Neuronal stem cell (in vitro differentiated cells): ENCODE measurements at regions not wholly inside any gene's neighbourhood (a gene's known extent, or its start where the extent isn't known, plus 50 kb on each side); places are given as distances from the start of the nearest gene placed in this dataset.
"Not testable (repeated sequence)": the region's sequence is repeated elsewhere in the genome, so short reads cannot be mapped to it uniquely, and the experiment has no call there.

ENCODE experiments used
- DNase-seq: peaks from one replicate; pipeline ENCODE4 v3.0.0-alpha.2; 2013; ENCODE audit warnings: low spot score
- H2AFZ ChIP-seq: one replicate; pipeline ENCODE4 v1.6.1; 2013; ENCODE audit warnings: mild to moderate bottlenecking, low read length, inconsistent platforms
- H2AK5ac ChIP-seq: 2 replicates; pipeline ENCODE4 v1.6.1; 2013; ENCODE audit warnings: low read depth, mild to moderate bottlenecking, inconsistent platforms, low read length, moderate library complexity, mixed read lengths
- H2BK120ac ChIP-seq: 2 replicates; pipeline ENCODE4 v1.6.1; 2013; ENCODE audit warnings: low read depth, mild to moderate bottlenecking, inconsistent platforms, low read length, moderate library complexity, mixed read lengths
- H2BK12ac ChIP-seq: one replicate; pipeline ENCODE4 v1.6.1; 2013; ENCODE audit warnings: low read length, inconsistent platforms
- H2BK15ac ChIP-seq: 2 replicates; pipeline ENCODE4 v1.6.1; 2013; ENCODE audit warnings: mild to moderate bottlenecking, low read length, inconsistent platforms, mixed read lengths
- H2BK5ac ChIP-seq: one replicate; pipeline ENCODE4 v1.6.1; 2013; ENCODE audit warnings: inconsistent platforms, mild to moderate bottlenecking, low read length, moderate library complexity
- H3K14ac ChIP-seq: one replicate; pipeline ENCODE4 v1.6.1; 2013; ENCODE audit warnings: low read length, inconsistent platforms
- H3K18ac ChIP-seq: 2 replicates; pipeline ENCODE4 v1.6.1; 2013; ENCODE audit warnings: low read length, inconsistent platforms
- H3K23ac ChIP-seq: 2 replicates; pipeline ENCODE4 v1.6.1; 2013; ENCODE audit warnings: low read depth, mild to moderate bottlenecking, mixed read lengths, low read length, inconsistent platforms; ENCODE audit not compliant: poor library complexity
- H3K27ac ChIP-seq: replicated peaks from 3 replicates; pipeline ENCODE4 v1.5.1; 2013; ENCODE audit warnings: low read length, inconsistent platforms
- H3K27me3 ChIP-seq, 3 experiments: 2 replicates each; pipeline ENCODE4 v1.6.1; 2013; ENCODE audit warnings: low read length in 3 of 3, mild to moderate bottlenecking in 2 of 3, inconsistent platforms in 1 of 3, low read depth in 1 of 3, mixed read lengths in 1 of 3, moderate library complexity in 1 of 3; ENCODE audit not compliant: control insufficient read depth in 3 of 3, insufficient read depth in 3 of 3
- H3K36me3 ChIP-seq, 2 donors: replicated peaks in 1 of 2; 2 replicates each; pipeline ENCODE4 v1.6.1; 2013; ENCODE audit warnings: low read length in 2 of 2; ENCODE audit not compliant: control insufficient read depth in 2 of 2, insufficient read depth in 2 of 2
- H3K4ac ChIP-seq: 2 replicates; pipeline ENCODE4 v1.6.1; 2013; ENCODE audit warnings: inconsistent platforms, mild to moderate bottlenecking, low read length, moderate library complexity
- H3K4me1 ChIP-seq, 2 donors: 1 replicate in 1 of 2; 2 replicates in 1 of 2; pipeline ENCODE4 v1.6.1; 2013; ENCODE audit warnings: low read length in 2 of 2, low read depth in 1 of 2; ENCODE audit not compliant: control insufficient read depth in 2 of 2, insufficient read depth in 1 of 2
- H3K4me2 ChIP-seq: one replicate; pipeline ENCODE4 v1.6.1; 2013; ENCODE audit warnings: mild to moderate bottlenecking, low read length, inconsistent platforms; ENCODE audit not compliant: insufficient read depth, poor library complexity, severe bottlenecking
- H3K4me3 ChIP-seq, 2 donors: 2 replicates each; pipeline ENCODE4 v1.5.1; 2013; ENCODE audit warnings: low read length in 2 of 2, mild to moderate bottlenecking in 2 of 2, inconsistent platforms in 1 of 2, moderate library complexity in 1 of 2
- H3K79me1 ChIP-seq: one replicate; pipeline ENCODE4 v1.6.1; 2013; ENCODE audit warnings: low read depth, mild to moderate bottlenecking, inconsistent platforms, low read length, moderate library complexity
- H3K9ac ChIP-seq: one replicate; pipeline ENCODE4 v1.6.1; 2013; ENCODE audit warnings: mild to moderate bottlenecking, low read depth, low read length, inconsistent platforms; ENCODE audit not compliant: poor library complexity
- H3K9me3 ChIP-seq, 2 donors: replicated peaks in 1 of 2; 2 replicates each; pipeline versions ENCODE3 to v1.6.1; 2013; ENCODE audit warnings: low read length in 2 of 2, mild to moderate bottlenecking in 2 of 2, inconsistent platforms in 1 of 2, low read depth in 1 of 2, mixed read lengths in 1 of 2, moderate library complexity in 1 of 2; ENCODE audit not compliant: control insufficient read depth in 2 of 2, insufficient read depth in 1 of 2
- H4K8ac ChIP-seq: one replicate; pipeline ENCODE4 v1.6.1; 2013; ENCODE audit warnings: low read depth, mild to moderate bottlenecking, inconsistent platforms, low read length, moderate library complexity
- H4K91ac ChIP-seq: one replicate; pipeline ENCODE4 v1.6.1; 2013; ENCODE audit warnings: low read length, low read depth, mild to moderate bottlenecking, inconsistent platforms; ENCODE audit not compliant: poor library complexity
- WGBS, 2 donors: extraction: QIAGEN DNeasy Blood & Tissue Kit; methylation state at CpG; one replicate each; pipeline ENCODE4 v1.1.7; 2013; ENCODE audit warnings: missing lambda C conversion rate in 2 of 2, mixed read lengths in 1 of 2; ENCODE audit not compliant: insufficient read length in 2 of 2, insufficient replicate concordance in 1 of 2; ENCODE audit errors: extremely low coverage in 2 of 2; 5-methylcytosine and 5-hydroxymethylcytosine counted together

- H3K14ac ChIP-seq, H3K4me3 ChIP-seq, H3K9me3 ChIP-seq, H2BK12ac ChIP-seq, H2BK15ac ChIP-seq, H3K18ac ChIP-seq, H2BK120ac ChIP-seq, H3K4me1 ChIP-seq, H2AK5ac ChIP-seq, H3K4ac ChIP-seq, H3K23ac ChIP-seq, H3K27me3 ChIP-seq, H2AFZ ChIP-seq, H3K4me2 ChIP-seq, DNase-seq, H3K79me1 ChIP-seq, H3K27ac ChIP-seq, H3K36me3 ChIP-seq, H3K9ac ChIP-seq, H2BK5ac ChIP-seq, H4K91ac ChIP-seq, H4K8ac ChIP-seq: not testable (repeated sequence)
- no CpG with 5 or more reads among the region's 8 CpGs for WGBS, 2 donors
Observed at GRCh38 chr1:224821751-224822150, 107.7 kb upstream of the DNAH14 start.

GRCh38 chr1:224825525-224826000, 103.9 kb upstream of the DNAH14 start:
- Histone ChIP-seq H3K18ac (no peak overlapping the region), H3K4me1 (no peaks in the 10 kb centered on the region), H2AFZ (no peak overlapping the region), H3K14ac (no peak overlapping the region), H3K27ac (no peak overlapping the region), H3K4ac (no peak overlapping the region), H3K36me3 (no peaks in the 10 kb centered on the region), H4K8ac (no peak overlapping the region), H2BK120ac (no peak overlapping the region), H3K9me3 (no peaks in the 10 kb centered on the region), H3K9ac (no peak overlapping the region), H2BK5ac (no peak overlapping the region), H2AK5ac (no peak overlapping the region), H3K23ac (no peak overlapping the region), H2BK15ac (no peak overlapping the region), H4K91ac (no peak overlapping the region), H3K27me3 (no peaks in the 10 kb centered on the region), H2BK12ac (no peak overlapping the region), H3K79me1 (no peaks in the 10 kb centered on the region), H3K4me2 (no peak overlapping the region), H3K4me3 (no peak overlapping the region)
- no peak for DNase-seq
- no CpG with 5 or more reads among the region's 1 CpG for WGBS, 2 donors

GRCh38 chr1:224828691-224829090, 100.8 kb upstream of the DNAH14 start:
- Histone ChIP-seq H3K4me3 (no peak overlapping the region), H3K79me1 (no peaks in the 10 kb centered on the region)

GRCh38 chr1:224831501-224831900, 98.0 kb upstream of the DNAH14 start:
- WGBS, 2 donors, result no CpG with 5 or more reads among the region's 3 CpGs
- Histone ChIP-seq H3K79me1 (no peaks in the 10 kb centered on the region), H3K36me3 (no peaks in the 10 kb centered on the region), H2AK5ac (no peak overlapping the region), H3K9me3 (no peaks in the 10 kb centered on the region), H3K4me3 (no peak overlapping the region), H3K4me1 (no peaks in the 10 kb centered on the region), H3K27me3 (no peaks in the 10 kb centered on the region), H3K9ac (no peak overlapping the region), H3K14ac (no peak overlapping the region), H3K27ac (no peak overlapping the region), H2AFZ (no peak overlapping the region), H3K4ac (no peak overlapping the region), H4K8ac (no peak overlapping the region), H4K91ac (no peak overlapping the region), H2BK120ac (no peak overlapping the region), H2BK5ac (no peak overlapping the region), H3K23ac (no peak overlapping the region), H2BK12ac (no peak overlapping the region), H2BK15ac (no peak overlapping the region), H3K18ac (no peak overlapping the region), H3K4me2 (no peak overlapping the region)
- DNase-seq, result no peak

More at GRCh38 chr1:224828691-224829090, 100.8 kb upstream of the DNAH14 start:
- H4K8ac ChIP-seq, result no peak overlapping the region
- no peak overlapping the region for H3K18ac ChIP-seq
- no peak overlapping the region for H3K9ac ChIP-seq
- no peak overlapping the region for H2BK5ac ChIP-seq
- no peaks in the 10 kb centered on the region for H3K9me3 ChIP-seq
- no peak for DNase-seq
- no peaks in the 10 kb centered on the region for H3K27me3 ChIP-seq
- no peaks in the 10 kb centered on the region for H3K36me3 ChIP-seq
- H3K4me1 ChIP-seq, result no peaks in the 10 kb centered on the region
- H3K23ac ChIP-seq, result no peak overlapping the region
- H2BK12ac ChIP-seq, result no peak overlapping the region
- no peak overlapping the region for H3K14ac ChIP-seq
- no peak overlapping the region for H3K4ac ChIP-seq
- no peak overlapping the region for H4K91ac ChIP-seq
- no peak overlapping the region for H2AFZ ChIP-seq
- no peak overlapping the region for H3K4me2 ChIP-seq
- H3K27ac ChIP-seq, result no peak overlapping the region
- H2BK15ac ChIP-seq, result no peak overlapping the region
- no peak overlapping the region for H2BK120ac ChIP-seq
- H2AK5ac ChIP-seq, result no peak overlapping the region
